GM18507 (cell line): ENCODE measurements at regions not wholly inside any gene's neighbourhood (a gene's known extent, or its start where the extent isn't known, plus 50 kb on each side); places are given as distances from the start of the nearest gene placed in this dataset.
A peak's percentile ranks its signal among the peaks of the same experiment; 100 is the strongest.

ENCODE experiments used
- DNase-seq: peaks from one replicate; pipeline ENCODE4 v3.0.0; 2011; ENCODE audit warnings: low read depth; ENCODE audit not compliant: insufficient read length; ENCODE audit errors: extremely low spot score
- FAIRE-seq: peaks from 2 replicates; lab custom pipeline; 2011; peaks lifted over from hg19 to GRCh38; lab: Jason Lieb, UNC

GRCh38 chr3:168168743-168169142 lies 73.0 kb upstream of the GOLIM4 start:
- no peak for FAIRE-seq
- DNase-seq, result no peak

GRCh38 chr3:168165390-168166269 lies 69.9 kb upstream of the GOLIM4 start:
- DNase-seq (peak; percentile 12), FAIRE-seq (peak; percentile 90)

- no peak for FAIRE-seq
Observed at GRCh38 chr3:168162172-168162571, 66.4 kb upstream of the GOLIM4 start.

GRCh38 chr3:168161696-168162095 lies 66.0 kb upstream of the GOLIM4 start:
- no peak for DNase-seq
- FAIRE-seq, result no peak

More at GRCh38 chr3:168162172-168162571, 66.4 kb upstream of the GOLIM4 start:
- DNase-seq, result no peak

DNA sequence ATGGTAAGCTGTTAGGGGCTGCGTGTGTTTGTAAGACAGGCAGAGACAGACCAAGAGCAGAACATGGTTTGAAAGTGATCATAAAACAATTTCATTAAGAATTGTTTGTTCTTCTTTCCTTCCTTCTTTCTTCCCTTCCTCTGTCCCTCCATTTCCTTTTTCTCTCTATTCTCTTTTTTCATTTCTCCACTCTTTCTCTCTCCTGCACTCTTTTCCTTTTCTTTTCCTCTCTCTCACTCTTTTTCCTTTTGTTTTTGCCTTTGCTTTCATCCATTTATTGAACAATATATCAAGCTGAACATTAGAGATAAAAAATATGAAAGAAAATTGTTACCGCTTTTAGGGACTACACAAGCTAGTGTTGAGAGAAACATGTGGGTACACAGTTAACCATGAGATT lies 62.2 kb upstream of the GOLIM4 start:
- FAIRE-seq (no peak), DNase-seq (no peak)

GRCh38 chr3:168157099-168157700 lies 61.5 kb upstream of the GOLIM4 start:
- no peak for FAIRE-seq
- no peak for DNase-seq

DNA sequence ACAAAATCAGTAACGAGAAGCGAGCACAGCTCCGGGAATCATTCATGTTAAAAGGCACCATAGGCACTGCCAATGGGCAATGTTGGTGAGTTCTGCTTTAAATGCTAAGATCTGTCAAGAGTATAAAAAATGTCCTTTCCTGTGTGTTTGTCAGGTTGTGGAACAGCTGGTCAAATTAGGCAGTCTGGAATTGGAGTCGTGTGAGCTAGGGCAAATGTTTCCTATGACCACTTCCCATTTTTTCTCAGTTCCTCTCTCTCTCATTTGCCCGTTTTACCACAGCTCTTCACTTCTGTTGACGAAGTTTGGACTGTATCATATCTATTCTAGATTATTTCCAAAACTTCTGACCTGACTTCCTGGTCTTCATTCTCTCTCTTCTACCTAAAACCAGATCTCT lies 60.8 kb upstream of the GOLIM4 start:
- DNase-seq (no peak), FAIRE-seq (no peak)

DNA sequence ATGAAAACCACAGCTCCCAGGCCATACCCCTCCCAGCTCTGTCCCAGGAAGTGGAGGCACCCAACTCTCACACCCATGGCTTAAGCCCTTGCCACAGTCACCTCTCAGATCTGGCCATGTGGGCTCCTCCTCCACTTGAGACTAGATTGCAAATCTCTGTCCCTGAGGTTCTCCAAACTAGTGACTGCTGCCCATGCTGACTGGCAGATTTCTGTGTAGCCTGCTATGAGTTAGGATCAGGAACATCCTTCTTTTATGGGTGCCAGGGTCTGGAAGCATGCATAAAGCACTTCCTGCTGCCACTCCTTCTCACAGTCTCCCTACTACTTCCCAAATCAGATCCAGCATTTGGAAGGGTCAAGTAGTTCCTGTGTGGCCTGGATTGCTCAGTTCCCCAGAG lies 59.6 kb upstream of the GOLIM4 start:
- DNase-seq (no peak), FAIRE-seq (no peak)

- FAIRE-seq (no peak), DNase-seq (no peak)
Observed at GRCh38 chr3:168154089-168154488, 58.4 kb upstream of the GOLIM4 start.

GRCh38 chr3:168152149-168152548 lies 56.4 kb upstream of the GOLIM4 start:
- FAIRE-seq (no peak), DNase-seq (no peak)
